ENCODE measurements at regions not wholly inside any gene's neighbourhood (a gene's known extent, or its start where the extent isn't known, plus 50 kb on each side); places are given as distances from the start of the nearest gene placed in this dataset.
"Not testable (repeated sequence)": the region's sequence is repeated elsewhere in the genome, so short reads cannot be mapped to it uniquely, and the experiment has no call there.

DNA sequence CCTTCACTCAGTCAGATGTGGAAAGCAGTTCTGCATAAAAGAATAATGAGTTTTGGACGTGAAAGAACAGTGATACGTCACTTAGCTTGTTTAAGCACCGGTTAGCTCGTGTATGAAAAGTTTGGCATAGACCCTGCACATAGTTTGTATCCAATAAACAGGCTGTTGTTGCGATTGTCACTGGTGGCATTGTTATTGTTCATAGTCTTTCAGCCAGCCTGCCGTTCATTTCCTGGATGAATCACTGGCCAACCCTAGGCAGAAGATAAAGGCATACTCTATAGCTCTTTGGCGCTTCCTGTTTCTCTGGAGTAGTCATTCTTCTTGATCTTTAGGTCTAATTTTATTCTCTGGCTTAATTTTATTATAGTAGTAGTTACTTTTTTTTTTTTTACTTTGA, 57.8 kb upstream of the ANKRD30A start:
- H3K9me3 ChIP-seq (ENCODE audit: control insufficient read depth, low read length): no peaks in the 10 kb centered on the region
- DNase-seq: no peak

DNA sequence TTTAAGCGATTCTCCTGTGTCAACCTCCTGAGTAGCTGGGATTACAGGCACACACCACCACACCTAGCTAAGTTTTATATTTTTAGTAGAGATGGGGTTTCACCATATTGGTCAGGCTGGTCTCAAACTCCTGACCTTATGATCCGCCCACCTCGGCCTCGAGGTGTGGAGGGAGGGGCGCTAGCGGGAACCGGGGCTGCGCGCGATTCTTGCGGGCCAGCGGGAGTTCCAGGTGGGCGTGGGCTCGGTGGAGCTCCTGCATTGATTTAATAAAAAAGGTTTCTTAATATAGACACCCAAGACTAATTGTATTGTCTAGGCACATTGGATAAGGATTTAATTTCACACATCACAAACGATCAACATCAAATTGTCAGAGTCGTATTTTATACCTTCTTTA, 63.1 kb upstream of the ANKRD30A start:
- H3K4me1 ChIP-seq (ENCODE audit: control insufficient read depth, insufficient read depth, low read length, poor library complexity, severe bottlenecking); H3K36me3 ChIP-seq (ENCODE audit: control insufficient read depth, insufficient read depth, low read length); H3K9me3 ChIP-seq (ENCODE audit: control insufficient read depth, low read length); H3K27me3 ChIP-seq (replicated peaks; ENCODE audit: control insufficient read depth, insufficient read depth, low read length, poor library complexity, severe bottlenecking); H3K27ac ChIP-seq (ENCODE audit: insufficient read depth, low read length, poor library complexity, severe bottlenecking); DNase-seq; H3K4me3 ChIP-seq (ENCODE audit: insufficient read depth, low read depth, low read length, poor library complexity, severe bottlenecking): not testable (repeated sequence)

More for the DNA sequence above, 57.8 kb upstream of the ANKRD30A start:
- Histone ChIP-seq H3K27me3 (replicated peaks; ENCODE audit: control insufficient read depth, insufficient read depth, low read length, poor library complexity, severe bottlenecking) (no peaks in the 10 kb centered on the region), H3K4me1 (ENCODE audit: control insufficient read depth, insufficient read depth, low read length, poor library complexity, severe bottlenecking) (no peaks in the 10 kb centered on the region), H3K36me3 (ENCODE audit: control insufficient read depth, insufficient read depth, low read length) (no peaks in the 10 kb centered on the region), H3K4me3 (ENCODE audit: insufficient read depth, low read depth, low read length, poor library complexity, severe bottlenecking) (no peak overlapping the region), H3K27ac (ENCODE audit: insufficient read depth, low read length, poor library complexity, severe bottlenecking) (no peak overlapping the region)

DNA sequence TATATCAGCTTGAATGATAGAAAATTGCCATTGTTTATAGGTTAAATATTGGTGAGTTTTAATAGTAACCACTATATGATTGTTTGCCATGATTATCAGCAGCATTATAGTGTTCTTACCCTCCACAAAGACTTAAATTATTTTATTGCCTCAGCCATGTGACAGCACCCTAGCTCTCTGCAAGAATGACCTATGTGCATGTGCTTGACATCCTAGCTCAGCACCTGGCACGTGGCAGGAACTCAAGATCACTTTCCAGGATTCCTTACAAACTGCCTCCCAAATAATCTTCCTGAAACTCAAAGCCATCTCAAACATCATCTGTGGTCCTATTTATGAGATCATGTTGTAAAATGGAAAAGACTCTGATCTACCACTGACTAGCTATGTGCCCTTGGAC, 68.1 kb upstream of the ANKRD30A start:
- no peaks in the 10 kb centered on the region for H3K4me1 ChIP-seq (ENCODE audit: control insufficient read depth, insufficient read depth, low read length, poor library complexity, severe bottlenecking)
- no peak for DNase-seq
- H3K9me3 ChIP-seq (ENCODE audit: control insufficient read depth, low read length): peaks cover 3% of the 10 kb centered on the region
- H3K27ac ChIP-seq (ENCODE audit: insufficient read depth, low read length, poor library complexity, severe bottlenecking): no peak overlapping the region
- no peaks in the 10 kb centered on the region for H3K36me3 ChIP-seq (ENCODE audit: control insufficient read depth, insufficient read depth, low read length)
- H3K4me3 ChIP-seq (ENCODE audit: insufficient read depth, low read depth, low read length, poor library complexity, severe bottlenecking): no peak overlapping the region
- no peaks in the 10 kb centered on the region for H3K27me3 ChIP-seq (replicated peaks; ENCODE audit: control insufficient read depth, insufficient read depth, low read length, poor library complexity, severe bottlenecking)

DNA sequence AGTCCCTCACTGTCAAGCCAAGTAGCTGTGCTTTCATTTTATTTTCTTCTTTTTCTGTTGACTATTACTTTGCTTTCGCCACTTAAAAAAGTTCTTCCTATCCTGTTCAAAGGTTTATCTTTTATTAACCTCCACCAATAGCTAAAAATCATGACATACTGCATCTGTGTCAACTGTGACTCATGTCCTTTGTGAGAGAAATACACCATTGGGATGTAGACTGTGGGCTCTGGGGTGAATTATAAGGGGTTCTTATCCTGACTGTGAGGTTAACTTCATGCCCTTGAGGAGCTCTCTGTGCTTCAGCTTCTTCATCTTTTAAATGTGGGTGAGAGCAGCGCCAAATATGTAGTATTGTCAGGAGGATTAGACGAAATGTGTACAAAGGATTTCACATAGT, 71.9 kb upstream of the ANKRD30A start:
- no peaks in the 10 kb centered on the region for H3K27me3 ChIP-seq (replicated peaks; ENCODE audit: control insufficient read depth, insufficient read depth, low read length, poor library complexity, severe bottlenecking)
- no peaks in the 10 kb centered on the region for H3K4me1 ChIP-seq (ENCODE audit: control insufficient read depth, insufficient read depth, low read length, poor library complexity, severe bottlenecking)
- no peaks in the 10 kb centered on the region for H3K36me3 ChIP-seq (ENCODE audit: control insufficient read depth, insufficient read depth, low read length)
- no peak overlapping the region for H3K4me3 ChIP-seq (ENCODE audit: insufficient read depth, low read depth, low read length, poor library complexity, severe bottlenecking)
- DNase-seq: no peak
- peaks cover 3% of the 10 kb centered on the region for H3K9me3 ChIP-seq (ENCODE audit: control insufficient read depth, low read length)
- H3K27ac ChIP-seq (ENCODE audit: insufficient read depth, low read length, poor library complexity, severe bottlenecking): no peak overlapping the region

DNA sequence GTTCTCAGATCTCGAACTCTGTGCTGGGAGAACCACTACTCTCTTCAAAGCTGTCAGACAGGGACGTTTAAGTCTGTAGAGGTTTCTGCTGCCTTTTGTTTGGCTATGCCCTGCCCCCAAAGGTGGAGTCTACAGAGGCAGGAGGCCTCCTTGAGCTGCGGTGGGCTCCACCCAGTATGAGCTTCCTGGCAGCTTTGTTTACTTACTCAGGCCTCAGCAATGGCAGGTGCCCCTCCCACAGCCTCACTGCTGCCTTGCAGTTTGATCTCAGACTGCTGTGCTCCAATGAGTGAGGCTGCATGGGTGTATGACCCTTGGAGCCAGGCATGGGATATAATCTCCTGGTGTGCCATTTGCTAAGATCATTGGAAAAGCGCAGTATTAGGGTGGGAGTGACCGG, 75.4 kb upstream of the ANKRD30A start:
- H3K36me3 ChIP-seq (ENCODE audit: control insufficient read depth, insufficient read depth, low read length); H3K9me3 ChIP-seq (ENCODE audit: control insufficient read depth, low read length); H3K27me3 ChIP-seq (replicated peaks; ENCODE audit: control insufficient read depth, insufficient read depth, low read length, poor library complexity, severe bottlenecking); H3K27ac ChIP-seq (ENCODE audit: insufficient read depth, low read length, poor library complexity, severe bottlenecking); H3K4me1 ChIP-seq (ENCODE audit: control insufficient read depth, insufficient read depth, low read length, poor library complexity, severe bottlenecking); H3K4me3 ChIP-seq (ENCODE audit: insufficient read depth, low read depth, low read length, poor library complexity, severe bottlenecking); DNase-seq: not testable (repeated sequence)

DNA sequence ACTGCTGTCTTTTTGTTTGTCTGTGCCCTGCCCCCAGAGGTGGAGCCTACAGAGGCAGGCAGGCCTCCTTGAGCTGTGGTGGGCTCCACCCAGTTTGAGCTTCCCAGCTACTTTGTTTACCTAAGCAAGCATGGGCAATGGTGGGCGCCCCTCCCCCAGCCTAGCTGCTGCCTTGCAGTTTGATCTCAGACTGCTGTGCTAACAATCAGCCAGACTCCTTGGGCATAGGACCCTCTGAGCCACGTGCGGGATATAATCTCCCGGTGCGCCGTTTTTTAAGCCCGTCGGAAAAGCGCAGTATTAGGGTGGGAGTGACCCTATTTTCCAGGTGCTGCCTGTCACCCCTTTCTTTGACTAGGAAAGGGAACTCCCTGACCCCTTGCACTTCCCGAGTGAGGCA, 81.1 kb upstream of the ANKRD30A start:
- H3K27ac ChIP-seq (ENCODE audit: insufficient read depth, low read length, poor library complexity, severe bottlenecking); H3K4me1 ChIP-seq (ENCODE audit: control insufficient read depth, insufficient read depth, low read length, poor library complexity, severe bottlenecking); H3K27me3 ChIP-seq (replicated peaks; ENCODE audit: control insufficient read depth, insufficient read depth, low read length, poor library complexity, severe bottlenecking); H3K4me3 ChIP-seq (ENCODE audit: insufficient read depth, low read depth, low read length, poor library complexity, severe bottlenecking); DNase-seq; H3K36me3 ChIP-seq (ENCODE audit: control insufficient read depth, insufficient read depth, low read length); H3K9me3 ChIP-seq (ENCODE audit: control insufficient read depth, low read length): not testable (repeated sequence)

DNA sequence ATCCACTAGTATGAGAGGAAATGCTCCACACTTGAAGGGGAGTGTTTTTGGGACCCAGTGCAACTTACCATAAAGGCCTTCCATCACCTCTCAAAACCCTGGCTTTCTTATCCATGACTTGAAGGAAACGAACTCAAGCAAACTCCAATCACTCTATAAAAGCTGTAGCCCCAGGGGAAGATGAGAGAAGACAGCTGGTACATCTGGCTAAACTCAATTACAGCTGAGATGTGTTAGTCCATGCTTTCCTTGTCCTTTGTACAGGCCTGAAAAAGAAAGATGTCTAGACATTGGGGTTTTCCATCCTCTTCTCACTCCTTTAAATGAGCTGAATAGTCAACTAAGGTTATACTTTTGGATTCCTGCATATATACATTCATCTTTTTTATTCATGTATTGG, 89.5 kb upstream of the ANKRD30A start:
- no peak for DNase-seq
- H3K9me3 ChIP-seq (ENCODE audit: control insufficient read depth, low read length): no peaks in the 10 kb centered on the region

DNA sequence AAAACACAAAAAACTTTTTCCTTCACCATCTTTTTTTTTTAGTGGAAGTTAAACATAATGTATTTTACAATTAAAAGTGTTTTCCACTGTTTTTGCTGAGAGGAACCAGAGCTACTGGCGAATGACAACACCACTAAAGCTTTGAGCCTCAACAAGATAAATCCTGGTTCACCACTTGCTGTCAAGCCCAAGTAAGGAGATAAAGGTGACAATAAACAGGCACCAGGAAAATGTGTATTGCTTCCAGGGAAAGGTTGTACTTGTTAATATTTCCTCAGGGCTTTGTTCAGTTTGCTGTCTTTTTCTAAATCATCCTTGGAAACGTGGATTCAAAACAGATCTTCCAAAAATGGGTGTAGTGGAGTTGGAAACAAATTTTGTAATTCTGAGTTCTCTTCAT, 109.9 kb upstream of the ANKRD30A start:
- H3K36me3 ChIP-seq (ENCODE audit: control insufficient read depth, insufficient read depth, low read length): no peaks in the 10 kb centered on the region
- no peaks in the 10 kb centered on the region for H3K4me1 ChIP-seq (ENCODE audit: control insufficient read depth, insufficient read depth, low read length, poor library complexity, severe bottlenecking)
- no peak overlapping the region for H3K27ac ChIP-seq (ENCODE audit: insufficient read depth, low read length, poor library complexity, severe bottlenecking)
- H3K27me3 ChIP-seq (replicated peaks; ENCODE audit: control insufficient read depth, insufficient read depth, low read length, poor library complexity, severe bottlenecking): no peaks in the 10 kb centered on the region
- H3K9me3 ChIP-seq (ENCODE audit: control insufficient read depth, low read length): no peaks in the 10 kb centered on the region
- H3K4me3 ChIP-seq (ENCODE audit: insufficient read depth, low read depth, low read length, poor library complexity, severe bottlenecking): no peak overlapping the region
- DNase-seq: no peak

More for the DNA sequence above, 89.5 kb upstream of the ANKRD30A start:
- Histone ChIP-seq H3K4me3 (ENCODE audit: insufficient read depth, low read depth, low read length, poor library complexity, severe bottlenecking) (no peak overlapping the region), H3K4me1 (ENCODE audit: control insufficient read depth, insufficient read depth, low read length, poor library complexity, severe bottlenecking) (no peaks in the 10 kb centered on the region), H3K36me3 (ENCODE audit: control insufficient read depth, insufficient read depth, low read length) (no peaks in the 10 kb centered on the region), H3K27me3 (replicated peaks; ENCODE audit: control insufficient read depth, insufficient read depth, low read length, poor library complexity, severe bottlenecking) (no peaks in the 10 kb centered on the region), H3K27ac (ENCODE audit: insufficient read depth, low read length, poor library complexity, severe bottlenecking) (no peak overlapping the region)

DNA sequence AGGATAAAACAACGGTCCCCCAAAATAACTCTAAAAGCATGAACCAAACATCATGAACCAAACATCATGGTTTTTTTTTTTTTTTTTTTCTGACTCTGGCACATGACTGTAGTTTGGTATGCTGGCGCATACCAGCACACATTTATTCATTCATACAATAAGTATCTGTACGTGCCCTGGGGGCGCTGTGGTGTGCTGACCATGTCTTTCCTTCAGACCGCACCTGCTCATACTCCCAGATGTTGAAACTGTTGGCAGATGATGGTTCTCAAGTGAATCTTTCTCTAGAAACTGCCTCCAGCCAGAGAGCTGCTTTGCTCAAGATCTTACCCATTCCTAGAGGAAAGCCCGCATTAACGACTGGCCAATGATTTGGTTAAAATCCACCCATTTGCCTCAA, 114.7 kb upstream of the ANKRD30A start:
- no peaks in the 10 kb centered on the region for H3K9me3 ChIP-seq (ENCODE audit: control insufficient read depth, low read length)
- no peak overlapping the region for H3K27ac ChIP-seq (ENCODE audit: insufficient read depth, low read length, poor library complexity, severe bottlenecking)
- H3K27me3 ChIP-seq (replicated peaks; ENCODE audit: control insufficient read depth, insufficient read depth, low read length, poor library complexity, severe bottlenecking): no peaks in the 10 kb centered on the region
- no peaks in the 10 kb centered on the region for H3K36me3 ChIP-seq (ENCODE audit: control insufficient read depth, insufficient read depth, low read length)
- H3K4me1 ChIP-seq (ENCODE audit: control insufficient read depth, insufficient read depth, low read length, poor library complexity, severe bottlenecking): no peaks in the 10 kb centered on the region
- no peak overlapping the region for H3K4me3 ChIP-seq (ENCODE audit: insufficient read depth, low read depth, low read length, poor library complexity, severe bottlenecking)
- no peak for DNase-seq

DNA sequence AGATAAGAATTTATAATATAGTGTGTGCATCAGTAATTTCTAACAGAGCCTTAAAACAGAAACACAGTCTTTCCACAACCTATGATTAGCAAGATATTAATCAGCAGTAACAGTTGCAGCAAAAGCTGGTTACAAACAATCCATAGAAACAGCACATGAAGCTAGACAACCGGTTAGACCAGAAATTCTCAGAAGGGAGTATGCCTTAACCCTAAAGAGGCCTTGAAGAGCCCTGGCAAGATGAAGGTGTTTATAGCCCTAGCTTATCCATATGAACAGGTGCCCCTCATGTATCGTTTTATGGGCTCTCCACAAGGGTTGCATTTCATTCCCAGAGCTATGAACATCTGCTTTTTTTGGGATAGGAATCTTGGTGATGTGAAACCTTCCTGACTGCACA, 117.1 kb upstream of the ANKRD30A start:
- H3K27ac ChIP-seq (ENCODE audit: insufficient read depth, low read length, poor library complexity, severe bottlenecking); H3K9me3 ChIP-seq (ENCODE audit: control insufficient read depth, low read length); H3K27me3 ChIP-seq (replicated peaks; ENCODE audit: control insufficient read depth, insufficient read depth, low read length, poor library complexity, severe bottlenecking); H3K36me3 ChIP-seq (ENCODE audit: control insufficient read depth, insufficient read depth, low read length); DNase-seq; H3K4me1 ChIP-seq (ENCODE audit: control insufficient read depth, insufficient read depth, low read length, poor library complexity, severe bottlenecking); H3K4me3 ChIP-seq (ENCODE audit: insufficient read depth, low read depth, low read length, poor library complexity, severe bottlenecking): not testable (repeated sequence)

DNA sequence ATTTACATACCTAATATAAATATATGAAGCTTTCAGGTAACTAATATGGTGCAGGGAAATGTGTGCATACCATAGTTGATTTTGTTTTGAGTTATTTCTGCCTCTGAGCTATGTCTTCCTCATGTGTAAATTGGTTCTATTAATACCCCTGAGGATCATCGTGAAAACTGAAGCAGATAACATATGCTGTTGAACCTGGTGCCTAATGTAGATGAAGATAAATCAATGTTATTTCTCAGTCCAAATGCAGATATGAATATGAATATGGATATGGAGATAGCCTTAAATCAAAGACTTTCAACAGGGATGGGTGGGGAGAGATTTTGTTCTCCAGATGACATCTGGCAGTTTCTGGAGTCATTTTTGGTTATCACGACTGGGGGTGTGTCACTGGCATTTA, 122.3 kb upstream of the ANKRD30A start:
- no peak for DNase-seq

More for the DNA sequence above, 122.3 kb upstream of the ANKRD30A start:
- no peak overlapping the region for H3K4me3 ChIP-seq (ENCODE audit: insufficient read depth, low read depth, low read length, poor library complexity, severe bottlenecking)
- H3K36me3 ChIP-seq (ENCODE audit: control insufficient read depth, insufficient read depth, low read length): no peaks in the 10 kb centered on the region
- no peak overlapping the region for H3K27ac ChIP-seq (ENCODE audit: insufficient read depth, low read length, poor library complexity, severe bottlenecking)
- no peaks in the 10 kb centered on the region for H3K4me1 ChIP-seq (ENCODE audit: control insufficient read depth, insufficient read depth, low read length, poor library complexity, severe bottlenecking)
- no peaks in the 10 kb centered on the region for H3K9me3 ChIP-seq (ENCODE audit: control insufficient read depth, low read length)
- H3K27me3 ChIP-seq (replicated peaks; ENCODE audit: control insufficient read depth, insufficient read depth, low read length, poor library complexity, severe bottlenecking): no peaks in the 10 kb centered on the region

Measured in effector memory CD4-positive, alpha-beta T cell (primary cell).